ENCODE measurements at regions not wholly inside any gene's neighbourhood (a gene's known extent, or its start where the extent isn't known, plus 50 kb on each side); places are given as distances from the start of the nearest gene placed in this dataset.
"Not testable (repeated sequence)": the region's sequence is repeated elsewhere in the genome, so short reads cannot be mapped to it uniquely, and the experiment has no call there.

GRCh38 chr14:38544776-38545175, 288.9 kb upstream of the CLEC14A start:
- POLR2A ChIA-PET: no interaction called here
- CTCF ChIA-PET: interaction anchor here (1.5 kb wide), 1 partner anchor 336 kb away, joined by 5 read pairs; no protein-coding TSS in a partner anchor
- DNase-seq (ENCODE audit: low read depth): no peak
- TF ChIP-seq CTCF (IDR thresholded peaks at IDR 0.05; ENCODE audit: insufficient read depth, low read depth, low read length): no peak
- no peaks in the 10 kb centered on the region for H3K27me3 ChIP-seq (ENCODE audit: control insufficient read depth, insufficient read depth, low read length)
- no peaks in the 10 kb centered on the region for H3K36me3 ChIP-seq (ENCODE audit: control insufficient read depth, insufficient read depth, low read length)
- H3K4me3 ChIP-seq (ENCODE audit: low read depth, low read length): no peak overlapping the region

GRCh38 chr14:38543851-38544250, 288.0 kb upstream of the CLEC14A start:
- DNase-seq (ENCODE audit: low read depth); H3K36me3 ChIP-seq (ENCODE audit: control insufficient read depth, insufficient read depth, low read length); H3K4me3 ChIP-seq (ENCODE audit: low read depth, low read length); H3K27me3 ChIP-seq (ENCODE audit: control insufficient read depth, insufficient read depth, low read length); POLR2A ChIA-PET: not testable (repeated sequence)
- CTCF ChIA-PET: interaction anchor here (1.5 kb wide), 1 partner anchor 335 kb away, joined by 5 read pairs; no protein-coding TSS in a partner anchor

- H3K4me3 ChIP-seq (ENCODE audit: low read depth, low read length); DNase-seq (ENCODE audit: low read depth); POLR2A ChIA-PET; H3K27me3 ChIP-seq (ENCODE audit: control insufficient read depth, insufficient read depth, low read length); H3K36me3 ChIP-seq (ENCODE audit: control insufficient read depth, insufficient read depth, low read length); CTCF ChIA-PET: not testable (repeated sequence)
These were observed 282.2 kb upstream of the CLEC14A start for GRCh38 chr14:38538053-38538452.

- Histone ChIP-seq H3K27me3 (ENCODE audit: control insufficient read depth, insufficient read depth, low read length) (no peaks in the 10 kb centered on the region), H3K4me3 (ENCODE audit: low read depth, low read length) (no peak overlapping the region), H3K36me3 (ENCODE audit: control insufficient read depth, insufficient read depth, low read length) (no peaks in the 10 kb centered on the region)
- no peak for DNase-seq (ENCODE audit: low read depth)
- TF ChIP-seq CTCF (IDR thresholded peaks at IDR 0.05; ENCODE audit: insufficient read depth, low read depth, low read length): no peak
- ChIA-PET POLR2A (no interaction called here), CTCF (no interaction called here)
These were observed 280.6 kb upstream of the CLEC14A start for GRCh38 chr14:38536376-38537038.

GRCh38 chr14:38528582-38528981, 272.7 kb upstream of the CLEC14A start:
- no peaks in the 10 kb centered on the region for H3K27me3 ChIP-seq (ENCODE audit: control insufficient read depth, insufficient read depth, low read length)
- ChIA-PET POLR2A (no interaction called here), CTCF (interaction anchor here (0.6 kb wide), 1 partner anchor 226 kb away, joined by 5 read pairs; no protein-coding TSS in a partner anchor)
- TF ChIP-seq CTCF (IDR thresholded peaks at IDR 0.05; ENCODE audit: insufficient read depth, low read depth, low read length): no peak
- DNase-seq (ENCODE audit: low read depth): no peak
- H3K36me3 ChIP-seq (ENCODE audit: control insufficient read depth, insufficient read depth, low read length): no peaks in the 10 kb centered on the region
- H3K4me3 ChIP-seq (ENCODE audit: low read depth, low read length): no peak overlapping the region

- Histone ChIP-seq H3K36me3 (ENCODE audit: control insufficient read depth, insufficient read depth, low read length) (no peaks in the 10 kb centered on the region), H3K4me3 (ENCODE audit: low read depth, low read length) (no peak overlapping the region), H3K27me3 (ENCODE audit: control insufficient read depth, insufficient read depth, low read length) (no peaks in the 10 kb centered on the region)
- ChIA-PET POLR2A (no interaction called here), CTCF (interaction anchor here (1.2 kb wide), 1 partner anchor 28 kb away, joined by 4 read pairs; no protein-coding TSS in a partner anchor)
- no peak for DNase-seq (ENCODE audit: low read depth)
- no peak for TF ChIP-seq CTCF (IDR thresholded peaks at IDR 0.05; ENCODE audit: insufficient read depth, low read depth, low read length)
These were observed 271.6 kb upstream of the CLEC14A start for GRCh38 chr14:38527502-38527878.
